HUDEP-2 (cell line): ENCODE measurements at regions not wholly inside any gene's neighbourhood (a gene's known extent, or its start where the extent isn't known, plus 50 kb on each side); places are given as distances from the start of the nearest gene placed in this dataset.
"Not testable (repeated sequence)": the region's sequence is repeated elsewhere in the genome, so short reads cannot be mapped to it uniquely, and the experiment has no call there.

ENCODE experiments used
- DNase-seq, 76 experiments: peaks; one replicate each; lab custom pipeline; 2025; ENCODE audit not compliant: unreplicated experiment in 76 of 76; lab: John Stamatoyannopoulos, UW

DNA sequence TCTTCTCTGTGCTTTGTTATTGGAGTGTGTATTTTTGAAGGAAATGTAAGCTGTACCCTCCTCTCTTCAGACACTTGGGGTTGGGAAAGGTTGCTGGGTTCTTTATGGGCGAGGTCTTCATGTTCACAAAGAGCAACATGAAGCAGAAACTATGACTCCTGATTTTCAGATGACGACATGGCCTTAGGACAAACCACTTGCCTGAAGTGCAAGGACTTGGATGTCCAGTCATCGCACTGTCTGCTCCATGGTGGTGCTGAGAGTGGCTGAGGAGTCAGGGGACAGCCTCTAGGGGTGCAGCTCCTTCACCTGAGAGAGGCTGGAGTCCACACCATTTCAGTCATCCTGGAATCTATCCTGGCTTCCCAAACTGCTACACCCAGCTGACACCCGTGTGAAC, 183.9 kb upstream of the CDH5 start:
- no peak for DNase-seq

DNA sequence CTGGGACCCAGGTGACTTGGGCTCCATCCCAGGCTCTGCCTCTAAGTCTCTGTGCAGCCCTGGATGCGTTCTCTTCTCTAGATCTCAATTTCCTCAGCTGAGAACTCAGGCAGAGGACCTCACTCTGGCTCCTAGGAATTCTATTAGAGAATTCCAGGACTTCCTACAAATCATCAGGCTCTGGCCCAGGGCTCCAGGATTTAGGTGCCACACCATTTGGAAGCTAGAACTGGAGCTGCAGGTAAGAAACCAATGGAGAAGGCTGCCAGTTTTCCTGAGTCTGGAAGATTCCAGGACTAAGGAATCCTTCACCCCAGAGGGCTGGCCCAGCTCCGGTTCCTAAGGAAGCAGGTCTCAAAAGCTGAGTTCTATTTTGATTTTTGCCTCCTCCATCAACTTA, 189.8 kb upstream of the CDH5 start:
- no peak for DNase-seq

DNA sequence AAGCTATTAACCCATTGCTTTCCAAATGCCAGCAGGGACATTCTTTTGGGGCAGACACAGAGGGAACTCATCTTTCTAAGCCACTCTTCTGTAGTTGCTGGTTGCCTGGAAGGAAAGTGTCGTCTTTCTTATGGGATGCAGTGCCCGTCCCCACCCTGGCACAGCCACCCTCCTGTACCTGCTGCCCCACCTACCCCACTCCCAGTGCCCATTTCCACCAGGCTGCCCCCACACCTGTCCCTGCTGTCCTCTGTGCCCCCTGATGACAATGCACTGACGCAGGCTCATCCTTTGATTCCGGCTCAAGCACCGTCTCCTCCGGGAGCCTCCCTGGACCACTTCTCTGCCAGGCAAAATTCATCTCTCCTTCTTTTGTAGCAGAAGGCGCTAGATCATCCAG, 190.4 kb upstream of the CDH5 start:
- no peak for DNase-seq

DNA sequence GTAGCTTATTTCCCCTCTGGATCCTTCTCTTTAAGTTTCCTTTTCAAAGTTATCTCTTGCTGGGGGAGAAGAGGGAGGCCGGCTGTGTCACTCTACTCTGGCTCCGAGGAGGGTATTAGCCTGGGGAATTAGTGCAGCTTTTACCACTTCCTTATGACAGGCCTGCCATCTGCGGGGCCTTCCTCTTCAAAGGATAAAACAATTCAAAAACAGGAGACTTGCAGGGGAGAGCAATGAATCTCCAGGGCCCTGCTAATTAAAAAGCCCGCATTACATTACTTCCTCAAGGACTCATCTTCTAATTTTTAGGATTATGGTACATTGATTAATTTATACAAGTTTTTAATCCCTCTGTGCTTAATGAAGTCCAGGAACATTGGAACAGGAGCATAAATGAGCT, 190.9 kb upstream of the CDH5 start:
- no peak for DNase-seq

DNA sequence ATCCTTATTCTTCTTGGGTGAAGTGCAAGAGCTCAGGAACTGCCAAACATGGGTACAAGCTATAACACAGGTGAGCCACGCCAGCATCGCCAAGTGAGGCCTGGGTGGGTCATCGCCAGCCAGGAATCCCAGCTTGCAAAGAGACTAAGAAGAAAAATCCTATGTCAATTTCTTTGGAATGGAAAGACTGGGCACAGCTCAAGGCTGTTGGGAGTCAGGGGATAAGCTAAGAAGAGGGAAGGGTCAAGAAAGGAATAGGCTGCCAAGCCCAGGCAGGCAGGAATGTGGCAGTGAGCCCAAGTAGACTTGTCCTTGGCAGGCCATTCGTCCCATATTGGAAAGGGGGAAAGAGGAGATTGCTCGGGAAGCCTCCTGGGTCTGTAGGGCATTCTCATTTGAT, 191.4 kb upstream of the CDH5 start:
- no peak for DNase-seq

DNA sequence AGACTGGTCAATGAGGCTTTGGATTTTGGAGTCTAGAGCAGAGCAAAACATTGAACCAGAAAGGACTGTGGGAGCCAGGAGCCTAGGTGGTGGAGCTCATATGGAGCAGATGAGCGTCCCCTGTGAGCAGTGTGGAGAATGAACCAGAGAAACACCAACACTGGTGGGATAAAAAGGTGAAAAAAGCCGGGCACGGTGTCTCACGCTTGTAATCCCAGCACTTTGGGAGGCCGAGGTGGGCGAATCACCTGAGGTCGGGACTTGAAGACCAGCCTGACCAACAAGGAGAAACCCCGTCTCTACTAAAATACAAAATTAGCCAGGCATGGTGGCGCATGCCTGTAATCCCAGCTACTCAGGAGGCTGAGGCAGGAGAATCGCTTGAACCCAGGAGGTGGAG, 192.7 kb upstream of the CDH5 start:
- DNase-seq = not testable (repeated sequence)

- not testable (repeated sequence) for DNase-seq
Observed at GRCh38 chr16:66173181-66173580, 193.3 kb upstream of the CDH5 start.

DNA sequence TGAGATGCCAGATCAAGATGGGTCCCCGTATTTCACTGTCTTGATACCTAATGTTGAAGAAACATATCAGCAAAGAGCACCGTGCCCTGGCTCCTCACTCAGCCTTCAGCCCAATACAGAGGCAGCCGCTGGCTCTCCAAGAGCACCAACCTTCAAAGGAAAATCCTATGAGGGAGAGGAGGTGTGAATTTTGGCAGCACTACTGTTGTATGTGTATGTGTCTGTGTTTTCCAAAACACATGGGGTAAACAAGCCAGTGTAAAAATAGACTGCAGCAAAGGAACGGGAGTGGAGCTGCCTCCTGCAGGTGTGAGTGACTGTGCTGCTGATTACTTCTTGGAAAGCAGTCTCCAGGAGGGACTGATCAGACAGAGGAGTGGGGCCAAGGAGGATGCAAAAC, 194.0 kb upstream of the CDH5 start:
- no peak for DNase-seq

DNA sequence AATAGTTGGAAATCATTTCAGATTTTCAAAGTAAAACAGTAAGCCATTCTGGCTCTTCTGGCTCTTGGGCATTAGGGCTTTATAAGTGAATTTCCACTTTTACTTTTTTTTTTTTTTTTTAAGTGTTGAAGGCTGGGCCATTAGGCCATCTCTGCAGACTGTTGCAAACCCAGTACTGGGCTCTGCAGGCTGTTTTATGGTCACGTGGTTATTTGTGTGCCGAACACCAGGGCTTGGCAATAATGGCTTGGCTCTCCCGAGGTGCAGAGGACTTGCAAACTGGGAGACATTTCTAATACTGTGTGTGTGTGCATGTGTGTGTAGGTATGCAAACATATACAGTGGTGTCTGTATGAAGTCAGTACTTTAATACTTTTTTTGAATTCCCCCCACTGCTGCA, 194.9 kb upstream of the CDH5 start:
- no peak for DNase-seq

- DNase-seq = no peak
Observed at GRCh38 chr16:66170989-66171388, 195.5 kb upstream of the CDH5 start.

- no peak for DNase-seq
Observed at GRCh38 chr16:66169817-66170216, 196.7 kb upstream of the CDH5 start.

GRCh38 chr16:66168777-66169176, 197.7 kb upstream of the CDH5 start:
- no peak for DNase-seq

GRCh38 chr16:66167564-66168291, 198.8 kb upstream of the CDH5 start:
- DNase-seq = no peak

- DNase-seq = no peak
Observed at GRCh38 chr16:66166490-66166889, 200.0 kb upstream of the CDH5 start.

DNA sequence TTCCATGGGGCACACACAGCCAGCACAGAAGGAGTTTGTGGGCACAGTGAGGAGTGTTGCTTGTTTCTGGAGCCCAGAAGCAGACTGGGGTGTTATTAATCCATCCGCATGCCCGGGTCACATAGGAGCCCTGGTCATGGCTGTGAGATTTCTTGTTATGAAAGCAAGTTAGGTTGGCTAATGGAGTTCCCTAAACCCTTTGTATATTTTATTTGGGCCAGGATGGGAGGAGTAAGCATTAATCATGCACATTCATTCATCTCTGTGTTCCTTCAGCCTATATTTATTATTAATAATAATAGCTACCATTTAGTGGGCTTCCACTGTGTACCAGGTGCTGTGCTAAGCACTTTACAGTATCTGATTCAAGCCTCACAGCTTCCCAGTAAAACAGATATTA, 200.6 kb upstream of the CDH5 start:
- no peak for DNase-seq

DNA sequence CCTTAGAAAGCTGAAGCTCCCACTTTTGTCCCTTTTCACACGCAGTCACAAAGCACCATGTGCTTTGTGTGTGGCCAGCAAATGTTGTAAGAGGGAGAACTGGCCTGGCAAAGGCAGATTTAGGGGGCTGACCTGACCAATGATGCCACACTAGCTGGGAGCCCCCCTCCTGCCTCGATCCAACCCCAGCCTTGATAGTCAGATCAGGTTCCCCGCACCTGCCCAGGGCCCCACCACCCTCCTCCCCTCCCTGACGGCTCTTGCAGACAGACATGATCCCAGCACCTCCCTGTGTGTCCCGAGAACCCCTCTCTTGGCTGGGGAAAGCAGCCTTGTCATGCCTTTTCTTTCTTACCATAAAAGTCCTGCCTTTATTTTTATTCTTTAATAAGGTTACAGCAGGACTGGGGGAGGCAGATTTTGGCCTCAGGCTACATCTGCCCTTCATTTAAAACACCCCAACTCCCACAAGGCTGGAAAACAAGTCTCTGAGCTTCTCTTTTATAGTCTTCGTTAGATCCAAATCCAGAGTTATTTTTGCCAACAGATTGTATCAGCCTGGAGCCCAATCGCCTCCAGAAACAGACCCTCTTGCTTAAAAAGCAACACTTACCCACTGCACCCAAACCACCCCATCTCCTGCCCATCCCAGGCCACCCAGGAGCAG, 201.8 kb upstream of the CDH5 start:
- DNase-seq = no peak

- DNase-seq = no peak
Observed at GRCh38 chr16:66162821-66163220, 203.7 kb upstream of the CDH5 start.

GRCh38 chr16:66161942-66162341, 204.5 kb upstream of the CDH5 start:
- no peak for DNase-seq

- DNase-seq = no peak
Observed at GRCh38 chr16:66161269-66161668, 205.2 kb upstream of the CDH5 start.

DNA sequence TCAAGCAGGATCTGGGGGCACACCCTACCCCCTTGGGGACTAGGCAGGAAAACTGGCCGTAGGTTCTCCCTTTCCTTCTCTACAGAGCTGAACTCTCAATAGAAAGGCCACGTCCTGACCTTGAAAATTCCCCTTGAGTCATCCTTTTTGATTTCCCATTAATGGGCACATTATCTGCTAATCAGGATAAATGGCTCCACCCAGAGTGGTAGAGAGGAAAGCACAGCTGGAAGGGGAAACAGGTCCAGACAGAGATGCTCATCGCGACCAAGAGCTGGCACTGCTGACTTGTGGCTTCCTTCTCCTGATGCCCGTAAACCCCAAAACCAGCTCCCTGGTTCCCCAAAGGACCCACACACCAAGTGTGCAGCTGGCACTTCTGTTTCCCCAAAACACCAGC, 206.5 kb upstream of the CDH5 start:
- DNase-seq = no peak

GRCh38 chr16:66156538-66156937, 210.0 kb upstream of the CDH5 start:
- no peak for DNase-seq

DNA sequence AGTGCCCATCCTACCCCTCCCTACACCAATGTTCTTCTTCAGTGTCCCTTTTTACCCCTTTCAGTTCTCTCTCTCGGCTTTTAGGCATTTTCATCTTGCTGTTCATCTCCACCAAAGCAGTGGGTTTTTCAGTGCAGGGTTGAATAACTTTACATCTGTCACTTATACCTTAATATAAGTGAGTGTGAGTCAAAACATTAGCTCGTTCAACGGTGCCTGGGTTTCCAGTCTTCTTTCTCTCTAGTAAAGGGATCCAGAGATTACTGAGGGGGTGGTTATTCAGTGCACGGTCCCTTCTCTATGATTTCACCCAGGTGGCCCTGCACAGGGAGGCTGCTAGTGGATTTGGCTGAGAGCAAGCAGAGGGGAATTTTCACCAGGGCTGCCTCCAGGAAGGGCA, 210.6 kb upstream of the CDH5 start:
- no peak for DNase-seq

GRCh38 chr16:66154801-66155200, 211.7 kb upstream of the CDH5 start:
- DNase-seq = no peak
